Uterus (tissue), 3 donors: ENCODE measurements at regions not wholly inside any gene's neighbourhood (a gene's known extent, or its start where the extent isn't known, plus 50 kb on each side); places are given as distances from the start of the nearest gene placed in this dataset.

Source experiments
- DNase-seq, 2 donors: peaks; one replicate each; pipeline ENCODE4 v3.0.0-alpha.2; 2019 to 2020
- H3K27ac ChIP-seq, 2 donors: fragments of 200-600 bp; sonication (generic); 1 replicate in 1 of 2; 2 replicates in 1 of 2; pipeline ENCODE4 v1.5.1; 2016 to 2018
- H3K27me3 ChIP-seq, 2 donors: fragments of 200-600 bp; sonication (generic); one replicate each; pipeline ENCODE4 v1.5.1; 2018 to 2019; ENCODE audit warnings: control low read depth in 1 of 2
- H3K36me3 ChIP-seq, 2 donors: fragments of 200-600 bp; sonication (generic); one replicate each; pipeline ENCODE4 v1.5.1; 2019; ENCODE audit warnings: control low read depth in 1 of 2
- H3K4me1 ChIP-seq, 2 donors: fragments of 200-600 bp; sonication (generic); one replicate each; pipeline ENCODE4 v1.5.1; 2018 to 2019; ENCODE audit warnings: control low read depth in 1 of 2
- H3K4me3 ChIP-seq, 2 donors: fragments of 200-600 bp; sonication (generic); 1 replicate in 1 of 2; 2 replicates in 1 of 2; pipeline ENCODE4 v1.5.1; 2018 to 2019; ENCODE audit warnings: mild to moderate bottlenecking in 1 of 2
- H3K9me3 ChIP-seq, 2 donors: fragments of 200-600 bp; sonication (generic); one replicate each; pipeline ENCODE4 v1.5.1; 2019; ENCODE audit warnings: control low read depth in 1 of 2
- CTCF ChIP-seq, 4 experiments: fragments of 200-600 bp in 2 of 4; fragments of 450-650 bp in 2 of 4; sonication (generic) in 2 of 4; IDR thresholded peaks; one replicate each; pipeline ENCODE4 v1.5.1; 2016 to 2019; ENCODE audit warnings: antibody characterized with exemption in 4 of 4, mild to moderate bottlenecking in 2 of 4, moderate library complexity in 1 of 4
- POLR2A ChIP-seq, 2 donors: fragments of 450-650 bp; IDR thresholded peaks; one replicate each; pipeline ENCODE4 v1.6.1; 2016; ENCODE audit warnings: antibody characterized with exemption in 2 of 2, mild to moderate bottlenecking in 1 of 2, moderate library complexity in 1 of 2
- intact Hi-C: fragments of 100-400 bp; cut with DNase I; formaldehyde crosslinking; loops from one replicate; pipeline ENCODE4 v1.15.1; 2023; ENCODE audit warnings: low total_unique reads
- donor health status: DM: yes; HTN: yes; CAD: no.

- DNase-seq, result no peak
- no peaks in the 10 kb centered on the region for H3K9me3 ChIP-seq
- intact Hi-C loops, result no loop called here
Observed at GRCh38 chr20:51284871-51285270, 257.6 kb downstream of the NFATC2 start.

GRCh38 chr20:51284176-51284575 lies 258.3 kb downstream of the NFATC2 start:
- no peaks in the 10 kb centered on the region for H3K36me3 ChIP-seq
- no peak overlapping the region for H3K4me3 ChIP-seq
- H3K27ac ChIP-seq, result no peak overlapping the region
- no peaks in the 10 kb centered on the region for H3K9me3 ChIP-seq
- intact Hi-C loops, result no loop called here
- H3K4me1 ChIP-seq, result no peaks in the 10 kb centered on the region
- TF ChIP-seq CTCF (IDR thresholded peaks at IDR 0.05), result no peak
- TF ChIP-seq POLR2A (IDR thresholded peaks at IDR 0.05), result no peak
- H3K27me3 ChIP-seq, result no peaks in the 10 kb centered on the region
- no peak for DNase-seq

More at GRCh38 chr20:51284871-51285270, 257.6 kb downstream of the NFATC2 start:
- Histone ChIP-seq H3K4me1 (no peaks in the 10 kb centered on the region), H3K4me3 (no peak overlapping the region), H3K27ac (no peak overlapping the region), H3K27me3 (no peaks in the 10 kb centered on the region), H3K36me3 (no peaks in the 10 kb centered on the region)
- TF ChIP-seq POLR2A (IDR thresholded peaks at IDR 0.05), result no peak
- no peak for TF ChIP-seq CTCF (IDR thresholded peaks at IDR 0.05)

- Histone ChIP-seq H3K9me3 (no peaks in the 10 kb centered on the region), H3K36me3 (no peaks in the 10 kb centered on the region), H3K27me3 (no peaks in the 10 kb centered on the region), H3K27ac (no peak overlapping the region), H3K4me3 (no peak overlapping the region), H3K4me1 (no peaks in the 10 kb centered on the region)
- no peak for TF ChIP-seq POLR2A (IDR thresholded peaks at IDR 0.05)
- TF ChIP-seq CTCF (IDR thresholded peaks at IDR 0.05), result no peak
- intact Hi-C loops, result no loop called here
- DNase-seq, result no peak
Observed at GRCh38 chr20:51281521-51281920, 258.6 kb upstream of the KCNG1 start.

- H3K36me3 ChIP-seq, result no peaks in the 10 kb centered on the region
- no peaks in the 10 kb centered on the region for H3K4me1 ChIP-seq
- no peak for DNase-seq
- peak overlapping the region in 1 of 2 donors; percentile 42 for H3K27ac ChIP-seq
- no peaks in the 10 kb centered on the region for H3K9me3 ChIP-seq
- H3K27me3 ChIP-seq, result no peaks in the 10 kb centered on the region
- no peak overlapping the region for H3K4me3 ChIP-seq
- TF ChIP-seq POLR2A (IDR thresholded peaks at IDR 0.05) (no peak), CTCF (IDR thresholded peaks at IDR 0.05) (no peak)
- intact Hi-C loops, result no loop called here
Observed at GRCh38 chr20:51280047-51280446, 257.1 kb upstream of the KCNG1 start.

GRCh38 chr20:51277961-51278360 lies 255.1 kb upstream of the KCNG1 start:
- intact Hi-C loops, result no loop called here
- Histone ChIP-seq H3K27ac (no peak overlapping the region), H3K9me3 (no peaks in the 10 kb centered on the region), H3K27me3 (no peaks in the 10 kb centered on the region), H3K36me3 (no peaks in the 10 kb centered on the region), H3K4me1 (no peaks in the 10 kb centered on the region), H3K4me3 (no peak overlapping the region)
- no peak for DNase-seq
- TF ChIP-seq CTCF (IDR thresholded peaks at IDR 0.05) (no peak), POLR2A (IDR thresholded peaks at IDR 0.05) (no peak)
